Activated naive CD8-positive, alpha-beta T cell treated with anti-CD3 and anti-CD28 coated beads for 36 hours (primary cell): ENCODE measurements at regions not wholly inside any gene's neighbourhood (a gene's known extent, or its start where the extent isn't known, plus 50 kb on each side); places are given as distances from the start of the nearest gene placed in this dataset.
A peak's percentile ranks its signal among the peaks of the same experiment; 100 is the strongest.
"Not testable (repeated sequence)": the region's sequence is repeated elsewhere in the genome, so short reads cannot be mapped to it uniquely, and the experiment has no call there.

ENCODE experiments used
- DNase-seq: peaks from one replicate; pipeline ENCODE4 v3.0.0; 2021
- H3K27ac Mint-ChIP-seq: one replicate; pipeline ENCODE4 v1.8.0; 2022; ENCODE audit warnings: mild to moderate bottlenecking, moderate library complexity, mixed read lengths
- H3K27me3 Mint-ChIP-seq: one replicate; pipeline ENCODE4 v1.8.0; 2022; ENCODE audit warnings: mild to moderate bottlenecking, mixed read lengths
- H3K36me3 Mint-ChIP-seq: one replicate; pipeline ENCODE4 v1.8.0; 2021; ENCODE audit warnings: mild to moderate bottlenecking, mixed read lengths
- H3K4me1 Mint-ChIP-seq: one replicate; pipeline ENCODE4 v1.8.0; 2021; ENCODE audit warnings: mixed read lengths
- H3K4me3 Mint-ChIP-seq: one replicate; pipeline ENCODE4 v1.8.0; 2022; ENCODE audit warnings: mild to moderate bottlenecking, moderate library complexity, mixed read lengths
- H3K9me3 Mint-ChIP-seq: one replicate; pipeline ENCODE4 v1.8.0; 2022; ENCODE audit warnings: mixed read lengths

DNA sequence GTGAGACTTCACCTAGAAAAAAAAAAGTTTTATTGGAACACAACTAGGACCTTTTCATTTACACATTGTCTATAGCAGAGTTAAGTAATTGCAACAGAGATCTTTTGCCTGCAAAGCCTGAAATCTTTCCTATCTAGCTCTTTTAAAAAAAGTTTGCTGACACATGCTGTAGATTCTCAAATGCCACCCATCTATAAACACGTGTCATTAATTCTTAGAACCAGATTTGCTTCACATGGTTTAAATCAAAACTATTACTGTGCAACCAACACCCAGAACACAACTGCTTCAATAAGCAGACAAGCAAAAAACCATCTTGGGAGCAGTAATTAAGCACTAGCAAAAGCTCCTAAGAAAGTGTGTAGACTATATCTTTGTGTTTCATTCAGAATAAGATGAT lies 55.0 kb downstream of the OXSM start:
- Mint-ChIP-seq H3K4me1 (peaks cover 5% of the 10 kb centered on the region), H3K27ac (no peak overlapping the region), H3K27me3 (peaks cover 3% of the 10 kb centered on the region), H3K9me3 (no peaks in the 10 kb centered on the region), H3K36me3 (no peaks in the 10 kb centered on the region), H3K4me3 (no peak overlapping the region)
- DNase-seq = no peak

DNA sequence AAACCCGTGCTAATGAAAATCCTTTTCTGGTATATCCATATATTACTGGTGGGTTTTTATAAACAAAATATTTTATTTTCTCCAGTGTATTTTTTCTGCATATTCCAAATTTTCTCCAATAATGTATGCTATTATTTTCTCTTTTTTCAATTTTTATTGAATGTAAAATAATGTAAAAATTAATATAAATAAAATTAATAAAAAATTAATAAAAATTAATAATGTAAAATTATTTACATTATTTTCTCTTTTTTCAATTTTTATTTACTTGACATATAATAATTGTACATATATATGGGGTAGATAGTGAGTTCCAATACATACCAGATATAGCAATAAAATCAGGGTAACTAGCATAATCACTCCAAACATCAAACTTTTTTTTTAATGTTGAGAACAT lies 56.4 kb downstream of the OXSM start:
- Mint-ChIP-seq H3K9me3 (no peaks in the 10 kb centered on the region), H3K4me3 (no peak overlapping the region), H3K27me3 (no peaks in the 10 kb centered on the region), H3K27ac (no peak overlapping the region), H3K36me3 (peaks cover 3% of the 10 kb centered on the region), H3K4me1 (peaks cover 10% of the 10 kb centered on the region)
- DNase-seq = no peak

DNA sequence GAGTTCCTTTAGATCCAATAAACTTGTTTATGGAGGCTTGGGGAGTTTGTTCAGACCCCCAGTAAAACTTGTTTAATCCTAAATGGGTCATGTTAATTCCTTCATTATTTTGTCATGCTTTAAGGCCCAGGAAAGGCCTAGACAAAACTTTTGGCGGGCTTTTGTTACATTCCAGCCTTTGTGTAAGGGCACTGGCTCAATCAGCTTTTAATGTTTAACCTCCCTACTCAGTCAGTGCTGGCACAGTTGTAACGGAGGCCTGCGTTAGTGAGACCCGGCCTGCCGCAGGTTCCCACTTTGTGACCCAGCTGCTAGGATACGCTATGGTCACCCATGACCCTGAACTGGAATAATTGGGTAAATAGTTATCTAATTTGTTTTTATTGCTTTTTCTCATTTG lies 59.2 kb downstream of the OXSM start:
- peaks cover 10% of the 10 kb centered on the region for H3K4me1 Mint-ChIP-seq
- peaks cover 5% of the 10 kb centered on the region for H3K9me3 Mint-ChIP-seq
- no peak overlapping the region for H3K4me3 Mint-ChIP-seq
- H3K27ac Mint-ChIP-seq = peak overlapping the region; percentile 26
- H3K27me3 Mint-ChIP-seq = no peaks in the 10 kb centered on the region
- H3K36me3 Mint-ChIP-seq = peaks cover 4% of the 10 kb centered on the region
- DNase-seq = no peak

DNA sequence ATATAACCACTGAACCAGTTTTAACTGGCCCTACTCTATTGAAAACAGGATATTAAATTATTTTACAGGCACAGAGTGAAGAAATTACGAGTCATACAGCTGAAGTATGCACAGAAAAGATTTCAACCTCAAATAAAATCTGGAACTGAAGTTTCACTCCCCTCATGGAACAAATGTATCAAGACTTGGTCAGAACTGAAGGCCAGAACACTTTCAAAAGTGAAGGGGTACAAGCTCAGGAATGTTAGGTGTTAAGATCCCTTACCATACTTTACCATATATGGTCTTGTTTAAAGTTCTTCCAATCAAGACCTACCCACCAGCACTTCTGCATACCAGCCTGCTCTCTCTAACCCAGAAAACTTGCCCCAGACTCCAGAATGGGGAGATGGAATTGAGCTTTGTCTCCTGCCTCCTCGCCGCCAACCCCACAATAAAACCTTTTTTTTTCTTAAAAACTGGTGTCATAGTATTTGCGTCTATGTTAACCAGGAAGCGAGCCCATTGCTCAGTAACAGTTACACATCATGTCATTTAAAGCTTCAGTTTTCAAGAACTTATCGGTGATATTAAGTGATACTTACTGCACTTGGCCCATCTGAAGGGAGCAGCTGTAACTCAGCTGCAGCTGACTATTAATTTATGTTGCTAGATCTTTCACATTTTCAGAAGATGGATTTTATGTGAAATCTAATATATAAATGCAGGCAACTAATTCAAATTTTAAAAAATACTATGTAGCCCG lies 59.9 kb downstream of the OXSM start:
- Mint-ChIP-seq H3K9me3 (peaks cover 5% of the 10 kb centered on the region), H3K27me3 (no peaks in the 10 kb centered on the region), H3K27ac (peak overlapping the region; percentile 70), H3K36me3 (peaks cover 4% of the 10 kb centered on the region), H3K4me1 (peaks cover 15% of the 10 kb centered on the region), H3K4me3 (no peak overlapping the region)
- no peak for DNase-seq

- DNase-seq, H3K9me3 Mint-ChIP-seq, H3K27me3 Mint-ChIP-seq, H3K4me3 Mint-ChIP-seq, H3K27ac Mint-ChIP-seq, H3K36me3 Mint-ChIP-seq: not testable (repeated sequence)
- peaks cover 18% of the 10 kb centered on the region for H3K4me1 Mint-ChIP-seq
Measured at GRCh38 chr3:25851693-25852259, 61.9 kb downstream of the OXSM start.

GRCh38 chr3:25854214-25854613 lies 64.3 kb downstream of the OXSM start:
- Mint-ChIP-seq H3K27ac (no peak overlapping the region), H3K4me1 (peaks cover 22% of the 10 kb centered on the region), H3K36me3 (peaks cover 4% of the 10 kb centered on the region), H3K27me3 (no peaks in the 10 kb centered on the region), H3K9me3 (peaks cover 5% of the 10 kb centered on the region), H3K4me3 (no peak overlapping the region)
- no peak for DNase-seq

GRCh38 chr3:25854635-25855034 lies 64.7 kb downstream of the OXSM start:
- Mint-ChIP-seq H3K4me1 (peaks cover 19% of the 10 kb centered on the region), H3K27me3 (no peaks in the 10 kb centered on the region), H3K9me3 (peaks cover 5% of the 10 kb centered on the region), H3K36me3 (peaks cover 4% of the 10 kb centered on the region), H3K27ac (no peak overlapping the region), H3K4me3 (no peak overlapping the region)
- no peak for DNase-seq

GRCh38 chr3:25855266-25855784 lies 65.4 kb downstream of the OXSM start:
- Mint-ChIP-seq H3K36me3 (peaks cover 2% of the 10 kb centered on the region), H3K27me3 (no peaks in the 10 kb centered on the region), H3K9me3 (peaks cover 5% of the 10 kb centered on the region), H3K27ac (no peak overlapping the region), H3K4me3 (no peak overlapping the region), H3K4me1 (peaks cover 14% of the 10 kb centered on the region)
- DNase-seq = no peak

GRCh38 chr3:25856902-25857518 lies 67.1 kb downstream of the OXSM start:
- peaks cover 11% of the 10 kb centered on the region for H3K4me1 Mint-ChIP-seq
- no peaks in the 10 kb centered on the region for H3K36me3 Mint-ChIP-seq
- H3K27me3 Mint-ChIP-seq = no peaks in the 10 kb centered on the region
- no peak for DNase-seq
- no peak overlapping the region for H3K27ac Mint-ChIP-seq
- no peak overlapping the region for H3K4me3 Mint-ChIP-seq
- H3K9me3 Mint-ChIP-seq = peaks cover 5% of the 10 kb centered on the region

DNA sequence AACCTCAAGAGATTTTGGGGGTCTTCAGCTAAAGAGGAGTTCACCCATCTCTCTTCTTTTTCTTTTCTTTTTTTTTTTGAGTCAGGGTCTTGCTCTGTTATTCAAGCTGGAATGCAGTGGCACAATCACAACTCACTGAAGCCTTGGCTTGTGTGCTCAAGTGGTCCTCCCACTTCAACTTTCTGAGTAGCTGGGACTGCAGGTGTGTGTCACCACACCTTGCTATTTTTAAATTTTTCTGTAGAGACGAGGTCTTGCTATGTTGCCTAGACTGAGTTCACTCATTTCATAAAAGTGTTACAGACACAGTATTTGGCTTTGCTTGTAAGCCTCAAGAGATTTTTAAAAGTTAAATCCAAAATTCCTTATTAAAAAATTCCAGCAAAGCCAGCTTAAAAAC lies 71.7 kb downstream of the OXSM start:
- Mint-ChIP-seq H3K27ac (no peak overlapping the region), H3K36me3 (no peaks in the 10 kb centered on the region), H3K9me3 (no peaks in the 10 kb centered on the region), H3K4me3 (no peak overlapping the region), H3K27me3 (no peaks in the 10 kb centered on the region), H3K4me1 (peaks cover 8% of the 10 kb centered on the region)
- DNase-seq = no peak

GRCh38 chr3:25863011-25863415 lies 73.1 kb downstream of the OXSM start:
- H3K27me3 Mint-ChIP-seq = no peaks in the 10 kb centered on the region
- H3K36me3 Mint-ChIP-seq = no peaks in the 10 kb centered on the region
- DNase-seq = no peak
- H3K4me3 Mint-ChIP-seq = no peak overlapping the region
- peaks cover 4% of the 10 kb centered on the region for H3K4me1 Mint-ChIP-seq
- H3K27ac Mint-ChIP-seq = no peak overlapping the region
- no peaks in the 10 kb centered on the region for H3K9me3 Mint-ChIP-seq

DNA sequence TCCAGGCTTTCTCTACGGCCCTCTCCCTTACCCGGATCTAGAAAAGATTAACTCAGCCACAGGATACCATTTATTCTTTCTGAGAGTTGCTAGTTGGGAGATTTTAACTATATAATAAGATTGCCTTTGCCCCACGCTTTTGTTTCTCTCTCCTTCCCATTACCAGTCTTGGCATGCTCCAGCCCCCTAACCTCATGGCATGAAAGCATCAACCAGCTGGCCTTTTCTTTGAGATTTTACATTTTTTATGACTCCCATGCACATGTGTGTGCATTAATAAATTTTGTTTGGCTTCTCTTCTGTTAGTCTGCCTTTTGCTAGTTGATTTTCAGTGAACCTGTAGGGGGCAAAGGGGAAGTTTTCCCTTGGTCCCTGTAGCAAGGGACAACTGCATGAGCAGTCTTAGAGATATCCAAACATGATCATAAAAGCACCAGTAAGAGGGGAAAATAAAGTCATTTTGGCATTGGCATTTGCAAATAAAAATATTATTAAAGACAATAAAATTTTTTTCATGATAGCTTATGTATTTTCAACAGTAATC lies 73.6 kb downstream of the OXSM start:
- no peak overlapping the region for H3K27ac Mint-ChIP-seq

GRCh38 chr3:25870452-25870851 lies 80.6 kb downstream of the OXSM start:
- peaks cover 3% of the 10 kb centered on the region for H3K36me3 Mint-ChIP-seq
- peaks cover 3% of the 10 kb centered on the region for H3K27me3 Mint-ChIP-seq
- H3K4me1 Mint-ChIP-seq = peaks cover 17% of the 10 kb centered on the region
- no peak overlapping the region for H3K4me3 Mint-ChIP-seq
- DNase-seq = no peak
- H3K9me3 Mint-ChIP-seq = peaks cover 3% of the 10 kb centered on the region
- peak overlapping the region; percentile 59 for H3K27ac Mint-ChIP-seq

More for the DNA sequence above, 73.6 kb downstream of the OXSM start:
- H3K4me3 Mint-ChIP-seq = no peak overlapping the region
- H3K4me1 Mint-ChIP-seq = peaks cover 7% of the 10 kb centered on the region
- no peaks in the 10 kb centered on the region for H3K36me3 Mint-ChIP-seq
- no peaks in the 10 kb centered on the region for H3K27me3 Mint-ChIP-seq
- H3K9me3 Mint-ChIP-seq = no peaks in the 10 kb centered on the region
- no peak for DNase-seq

DNA sequence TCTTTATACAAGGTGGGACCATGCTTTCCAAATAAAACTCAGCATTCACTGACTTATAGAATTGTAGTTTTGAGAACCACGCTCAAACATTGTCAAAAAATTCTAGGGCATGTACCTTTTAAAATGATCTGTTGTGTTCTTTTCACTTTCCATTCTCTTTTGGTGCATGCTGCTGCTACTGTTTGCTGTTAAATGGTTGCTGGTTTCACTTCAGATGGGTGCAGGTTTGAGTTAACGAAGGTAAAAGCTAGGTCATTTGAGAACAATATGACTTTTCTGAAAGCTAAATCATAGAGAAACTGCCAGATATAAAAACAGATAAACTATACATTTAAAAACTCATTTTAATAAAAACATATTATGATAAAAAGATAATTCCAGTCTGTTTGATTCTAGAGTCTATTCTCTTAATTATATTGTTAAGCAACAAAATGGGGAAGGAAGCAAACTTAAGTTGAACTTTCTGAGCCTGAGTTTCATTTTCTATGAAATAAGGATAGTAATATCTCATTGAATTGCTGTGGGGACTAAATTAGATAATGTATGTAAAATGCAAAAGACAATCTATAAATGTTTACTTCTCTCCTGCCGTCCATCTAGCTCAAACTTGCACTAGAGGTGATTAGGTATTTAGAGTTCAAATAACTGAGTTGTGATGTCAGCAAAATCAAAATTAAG lies 82.4 kb downstream of the OXSM start:
- no peak overlapping the region for H3K4me3 Mint-ChIP-seq
- H3K9me3 Mint-ChIP-seq = peaks cover 3% of the 10 kb centered on the region
- peaks cover 3% of the 10 kb centered on the region for H3K36me3 Mint-ChIP-seq
- no peak for DNase-seq
- H3K4me1 Mint-ChIP-seq = peaks cover 13% of the 10 kb centered on the region
- peaks cover 3% of the 10 kb centered on the region for H3K27me3 Mint-ChIP-seq
- no peak overlapping the region for H3K27ac Mint-ChIP-seq

DNA sequence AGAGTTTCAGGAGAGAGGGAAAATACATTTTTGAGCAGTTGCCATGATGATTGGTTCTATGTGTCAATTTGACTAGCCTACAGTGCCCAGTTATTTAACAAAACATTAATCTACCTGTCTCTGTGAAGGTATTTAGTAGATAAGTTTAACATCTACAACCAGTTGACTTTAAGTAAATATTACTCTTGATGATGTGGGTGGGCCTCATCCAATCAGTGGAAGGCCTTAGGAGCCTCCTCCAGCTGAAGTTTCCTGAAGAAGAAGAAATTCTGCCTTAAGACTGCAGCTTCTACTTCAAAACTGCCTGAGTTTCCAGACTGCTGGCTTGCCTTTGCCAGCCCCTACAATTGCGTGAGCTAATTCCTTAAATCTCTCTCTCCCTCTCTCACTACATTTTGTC lies 93.6 kb downstream of the OXSM start:
- Mint-ChIP-seq H3K9me3 (no peaks in the 10 kb centered on the region), H3K27me3 (peaks cover 7% of the 10 kb centered on the region), H3K36me3 (no peaks in the 10 kb centered on the region), H3K4me1 (no peaks in the 10 kb centered on the region), H3K27ac (no peak overlapping the region), H3K4me3 (no peak overlapping the region)
- no peak for DNase-seq
